Keratinocyte (primary cell): ENCODE measurements at regions not wholly inside any gene's neighbourhood (a gene's known extent, or its start where the extent isn't known, plus 50 kb on each side); places are given as distances from the start of the nearest gene placed in this dataset.
A peak's percentile ranks its signal among the peaks of the same experiment; 100 is the strongest.

Source experiments
- DNase-seq: peaks from one replicate; pipeline ENCODE4 v3.0.0-alpha.2; 2011; ENCODE audit warnings: low read depth, missing footprints, low spot score
- FAIRE-seq: peaks from 2 replicates; lab custom pipeline; 2011; peaks lifted over from hg19 to GRCh38; lab: Jason Lieb, UNC
- H2AFZ ChIP-seq: 2 replicates; pipeline ENCODE4 v1.6.0; 2012; ENCODE audit warnings: low read length, control low read depth, inconsistent platforms; ENCODE audit not compliant: control insufficient read depth
- H3K27ac ChIP-seq: 2 replicates; pipeline ENCODE4 v1.5.1; 2011; ENCODE audit warnings: low read length; ENCODE audit not compliant: control insufficient read depth, insufficient read depth
- H3K27me3 ChIP-seq: 3 replicates; pipeline ENCODE4 v1.6.0; 2011; ENCODE audit warnings: low read length; ENCODE audit not compliant: control insufficient read depth, insufficient read depth; ENCODE audit errors: extremely low read depth
- H3K36me3 ChIP-seq, 2 experiments: 2 replicates in 1 of 2; 3 replicates in 1 of 2; pipeline ENCODE4 v1.5.1; 2011; ENCODE audit warnings: low read length in 2 of 2, mild to moderate bottlenecking in 1 of 2; ENCODE audit not compliant: control insufficient read depth in 2 of 2, insufficient read depth in 2 of 2; ENCODE audit errors: extremely low read depth in 1 of 2
- H3K4me1 ChIP-seq: 3 replicates; pipeline ENCODE4 v1.5.1; 2011; ENCODE audit warnings: low read length; ENCODE audit not compliant: control insufficient read depth, insufficient read depth; ENCODE audit errors: extremely low read depth
- H3K4me2 ChIP-seq: 3 replicates; pipeline ENCODE4 v1.6.0; 2011; ENCODE audit warnings: low read depth, low read length; ENCODE audit not compliant: control insufficient read depth, insufficient read depth; ENCODE audit errors: extremely low read depth
- H3K4me3 ChIP-seq, 3 experiments: fragments of 200-600 bp in 1 of 3; sonication (generic) in 1 of 3; 2 replicates in 2 of 3; 3 replicates in 1 of 3; pipeline ENCODE4 v1.5.1; 2011 to 2016; ENCODE audit warnings: low read length in 3 of 3, mild to moderate bottlenecking in 3 of 3, control low read depth in 2 of 3, inconsistent platforms in 1 of 3, low read depth in 1 of 3, mixed read lengths in 1 of 3, mixed run types in 1 of 3, moderate library complexity in 1 of 3; ENCODE audit not compliant: control insufficient read depth in 2 of 3, insufficient read depth in 2 of 3; ENCODE audit errors: extremely low read depth in 1 of 3
- H3K79me2 ChIP-seq: 2 replicates; pipeline ENCODE4 v1.6.0; 2012; ENCODE audit warnings: low read length; ENCODE audit not compliant: control insufficient read depth, insufficient read depth
- H3K9ac ChIP-seq: 3 replicates; pipeline ENCODE4 v1.6.0; 2011; ENCODE audit warnings: low read length; ENCODE audit not compliant: control insufficient read depth, insufficient read depth; ENCODE audit errors: extremely low read depth
- H3K9me1 ChIP-seq: 3 replicates; pipeline ENCODE4 v1.6.0; 2011; ENCODE audit warnings: low read length; ENCODE audit not compliant: control insufficient read depth, insufficient read depth; ENCODE audit errors: extremely low read depth
- H3K9me3 ChIP-seq: 2 replicates; pipeline ENCODE4 v1.5.1; 2012; ENCODE audit warnings: low read depth, low read length; ENCODE audit not compliant: control insufficient read depth
- H4K20me1 ChIP-seq: 3 replicates; pipeline ENCODE4 v1.6.0; 2011; ENCODE audit warnings: low read length; ENCODE audit not compliant: control insufficient read depth, insufficient read depth; ENCODE audit errors: extremely low read depth
- EZH2 ChIP-seq: IDR thresholded peaks from one replicate; pipeline ENCODE4 v1.6.1; 2012; ENCODE audit warnings: inconsistent platforms, mild to moderate bottlenecking, low read length, moderate library complexity
- dilution Hi-C: fragments of 300-500 bp; cut with MboI; formaldehyde crosslinking; loops from one replicate; pipeline ENCODE4 v1.7.0; 2020; ENCODE audit warnings: low sequenced_read_pairs; ENCODE audit not compliant: extremely low pct_ligation_motif_present
- TF ChIP-seq, protein P1 (sequence below), 3 experiments: IDR thresholded peaks in 1 of 3; conservative IDR thresholded peaks in 1 of 3; optimal IDR thresholded peaks in 1 of 3; 2 replicates in 2 of 3; 3 replicates in 1 of 3; pipeline versions ENCODE3 to v1.5.1; 2011; ENCODE audit warnings: low read length in 3 of 3, mild to moderate bottlenecking in 3 of 3, moderate library complexity in 2 of 3, control low read depth in 1 of 3, inconsistent platforms in 1 of 3; ENCODE audit not compliant: insufficient read depth in 2 of 3; ENCODE audit errors: extremely low read depth in 1 of 3

- Histone ChIP-seq H3K9me1 (no peaks in the 10 kb centered on the region), H3K27me3 (no peaks in the 10 kb centered on the region), H2AFZ (no peak overlapping the region), H3K9ac (no peak overlapping the region), H3K4me3 (no peak overlapping the region), H4K20me1 (no peaks in the 10 kb centered on the region), H3K79me2 (no peaks in the 10 kb centered on the region), H3K36me3 (no peaks in the 10 kb centered on the region), H3K4me1 (peaks cover 23% of the 10 kb centered on the region), H3K4me2 (no peak overlapping the region), H3K9me3 (no peaks in the 10 kb centered on the region), H3K27ac (no peak overlapping the region)
- FAIRE-seq (peak; percentile 32), DNase-seq (no peak)
- dilution Hi-C loops, result no loop called here
- TF ChIP-seq EZH2, result no peak
- TF ChIP-seq, protein P1, sequence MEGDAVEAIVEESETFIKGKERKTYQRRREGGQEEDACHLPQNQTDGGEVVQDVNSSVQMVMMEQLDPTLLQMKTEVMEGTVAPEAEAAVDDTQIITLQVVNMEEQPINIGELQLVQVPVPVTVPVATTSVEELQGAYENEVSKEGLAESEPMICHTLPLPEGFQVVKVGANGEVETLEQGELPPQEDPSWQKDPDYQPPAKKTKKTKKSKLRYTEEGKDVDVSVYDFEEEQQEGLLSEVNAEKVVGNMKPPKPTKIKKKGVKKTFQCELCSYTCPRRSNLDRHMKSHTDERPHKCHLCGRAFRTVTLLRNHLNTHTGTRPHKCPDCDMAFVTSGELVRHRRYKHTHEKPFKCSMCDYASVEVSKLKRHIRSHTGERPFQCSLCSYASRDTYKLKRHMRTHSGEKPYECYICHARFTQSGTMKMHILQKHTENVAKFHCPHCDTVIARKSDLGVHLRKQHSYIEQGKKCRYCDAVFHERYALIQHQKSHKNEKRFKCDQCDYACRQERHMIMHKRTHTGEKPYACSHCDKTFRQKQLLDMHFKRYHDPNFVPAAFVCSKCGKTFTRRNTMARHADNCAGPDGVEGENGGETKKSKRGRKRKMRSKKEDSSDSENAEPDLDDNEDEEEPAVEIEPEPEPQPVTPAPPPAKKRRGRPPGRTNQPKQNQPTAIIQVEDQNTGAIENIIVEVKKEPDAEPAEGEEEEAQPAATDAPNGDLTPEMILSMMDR (optimal IDR thresholded peaks at IDR 0.05 in 1 of 3, IDR thresholded peaks at IDR 0.05 in 1 of 3, conservative IDR thresholded peaks at IDR 0.05 in 1 of 3; ENCODE audit: extremely low read depth in 1 of 3, insufficient read depth in 2 of 3, low read length in 3 of 3), result no peak
Observed at GRCh38 chr5:74376187-74376586, 264.3 kb downstream of the ENC1 start.

GRCh38 chr5:74375271-74375670, 265.3 kb downstream of the ENC1 start:
- dilution Hi-C loops, result no loop called here
- Histone ChIP-seq H3K36me3 (no peaks in the 10 kb centered on the region), H3K27me3 (no peaks in the 10 kb centered on the region), H3K9ac (no peak overlapping the region), H3K9me1 (no peaks in the 10 kb centered on the region), H3K9me3 (no peaks in the 10 kb centered on the region), H4K20me1 (no peaks in the 10 kb centered on the region), H3K27ac (no peak overlapping the region), H3K4me3 (no peak overlapping the region), H3K4me1 (peaks cover 23% of the 10 kb centered on the region), H3K4me2 (no peak overlapping the region), H2AFZ (no peak overlapping the region), H3K79me2 (no peaks in the 10 kb centered on the region)
- DNase-seq (no peak), FAIRE-seq (peak; percentile 57)
- TF ChIP-seq EZH2, result no peak
- TF ChIP-seq, protein P1 (optimal IDR thresholded peaks at IDR 0.05 in 1 of 3, IDR thresholded peaks at IDR 0.05 in 1 of 3, conservative IDR thresholded peaks at IDR 0.05 in 1 of 3; ENCODE audit: extremely low read depth in 1 of 3, insufficient read depth in 2 of 3, low read length in 3 of 3), result no peak
